IPS-18a (cell line): ENCODE measurements at regions not wholly inside any gene's neighbourhood (a gene's known extent, or its start where the extent isn't known, plus 50 kb on each side); places are given as distances from the start of the nearest gene placed in this dataset.

Source experiments
- H3K27ac ChIP-seq: one replicate; pipeline ENCODE4 v1.5.1; 2013; ENCODE audit warnings: low read length
- H3K27me3 ChIP-seq: one replicate; pipeline ENCODE4 v1.6.1; 2013; ENCODE audit warnings: mild to moderate bottlenecking, low read length; ENCODE audit not compliant: control insufficient read depth, insufficient read depth
- H3K36me3 ChIP-seq: one replicate; pipeline ENCODE4 v1.6.1; 2013; ENCODE audit warnings: low read depth, low read length; ENCODE audit not compliant: control insufficient read depth
- H3K4me1 ChIP-seq: one replicate; pipeline ENCODE4 v1.6.1; 2013; ENCODE audit warnings: low read depth, low read length; ENCODE audit not compliant: control insufficient read depth
- H3K4me3 ChIP-seq: one replicate; pipeline ENCODE4 v1.5.1; 2013; ENCODE audit warnings: low read length
- H3K9ac ChIP-seq: one replicate; pipeline ENCODE4 v1.6.1; 2013; ENCODE audit warnings: mild to moderate bottlenecking, low read length, moderate library complexity
- H3K9me3 ChIP-seq: one replicate; pipeline ENCODE4 v1.6.1; 2013; ENCODE audit warnings: low read depth, low read length; ENCODE audit not compliant: control insufficient read depth

DNA sequence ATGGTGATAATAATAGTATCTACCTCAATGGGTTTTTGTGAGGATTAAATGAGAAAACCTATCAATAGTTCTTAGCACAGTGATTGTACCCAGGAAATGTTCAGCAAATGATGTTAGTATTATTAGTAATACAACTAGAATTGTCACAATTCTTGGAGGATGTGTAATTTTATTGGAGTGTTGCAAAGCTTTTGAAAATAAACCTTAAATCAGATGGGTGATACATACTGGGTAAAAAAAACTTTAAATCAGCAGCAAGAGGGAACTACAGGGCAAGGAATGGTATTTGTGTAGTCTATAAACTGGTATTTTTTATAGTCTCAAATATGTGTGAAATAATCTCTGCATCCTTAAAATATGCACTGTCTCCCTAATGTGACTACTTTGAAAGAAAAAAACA lies 371.6 kb downstream of the PIK3R1 start:
- H3K4me1 ChIP-seq, result no peaks in the 10 kb centered on the region
- H3K9me3 ChIP-seq, result no peaks in the 10 kb centered on the region
- no peak overlapping the region for H3K4me3 ChIP-seq
- no peaks in the 10 kb centered on the region for H3K27me3 ChIP-seq
- H3K9ac ChIP-seq, result no peak overlapping the region
- no peaks in the 10 kb centered on the region for H3K36me3 ChIP-seq
- H3K27ac ChIP-seq, result no peak overlapping the region

DNA sequence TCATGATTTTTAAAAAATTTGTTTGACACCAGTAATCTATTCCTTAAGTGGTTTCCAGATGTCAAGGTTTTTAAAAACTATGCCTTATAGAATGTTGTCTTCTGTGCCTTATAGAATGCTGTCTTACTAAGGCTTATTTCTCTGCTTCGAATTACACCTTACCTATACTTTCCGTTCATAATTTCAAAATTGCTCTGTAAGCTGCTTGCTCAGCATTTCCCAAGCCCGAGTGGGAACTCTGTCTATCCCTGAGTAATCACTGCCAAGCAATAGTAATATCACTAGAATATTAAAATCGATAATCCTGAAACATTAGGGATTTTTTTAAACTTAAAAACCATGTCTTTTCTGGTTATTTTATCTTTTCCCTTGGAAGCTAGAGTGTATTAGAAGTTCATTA lies 376.3 kb downstream of the PIK3R1 start:
- Histone ChIP-seq H3K27ac (no peak overlapping the region), H3K9me3 (peaks cover 6% of the 10 kb centered on the region), H3K36me3 (no peaks in the 10 kb centered on the region), H3K9ac (no peak overlapping the region), H3K27me3 (no peaks in the 10 kb centered on the region), H3K4me3 (no peak overlapping the region), H3K4me1 (no peaks in the 10 kb centered on the region)

DNA sequence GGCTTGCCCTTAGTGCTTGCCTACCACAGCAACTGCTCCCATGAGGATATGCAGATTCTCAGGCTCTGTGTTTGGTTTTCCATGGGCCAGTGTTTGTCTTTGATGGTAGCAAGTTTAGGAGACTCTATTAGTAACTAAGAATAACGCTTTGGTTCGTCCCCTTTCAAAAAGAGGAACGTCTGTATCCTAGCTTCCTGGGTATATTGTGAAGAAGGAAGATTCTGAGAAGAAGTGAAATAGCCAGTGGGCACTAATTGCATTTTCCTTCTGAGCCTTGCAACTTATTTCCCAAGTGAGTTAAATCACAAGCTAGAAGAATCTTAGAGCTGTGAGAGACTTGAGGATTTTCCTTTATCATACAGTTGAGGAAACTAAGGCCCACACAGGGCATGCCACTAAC lies 376.8 kb downstream of the PIK3R1 start:
- Histone ChIP-seq H3K4me1 (no peaks in the 10 kb centered on the region), H3K36me3 (no peaks in the 10 kb centered on the region), H3K9me3 (peaks cover 6% of the 10 kb centered on the region), H3K4me3 (no peak overlapping the region), H3K27ac (no peak overlapping the region), H3K27me3 (no peaks in the 10 kb centered on the region), H3K9ac (no peak overlapping the region)

DNA sequence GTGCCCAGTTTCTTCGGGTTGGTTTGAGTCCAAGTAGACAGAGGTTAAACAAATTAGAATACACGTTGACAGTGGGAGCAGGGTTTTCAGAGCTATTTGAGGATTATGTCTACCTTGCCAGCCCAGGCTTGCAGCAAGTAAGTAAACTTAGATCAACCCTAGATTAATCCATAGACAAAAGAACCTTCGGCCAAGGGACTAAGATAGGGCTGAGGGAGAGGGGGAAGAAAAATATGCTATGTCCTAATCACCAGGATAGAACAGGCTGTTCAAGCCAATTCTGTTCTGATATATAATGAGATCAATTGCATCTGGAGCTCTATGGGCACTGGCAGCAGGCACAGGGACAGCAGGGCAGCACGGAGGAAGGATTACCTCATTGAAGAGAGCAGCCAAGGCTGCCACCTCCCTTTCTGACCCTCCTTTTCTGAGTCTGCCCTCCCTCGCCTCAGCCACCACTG lies 377.7 kb downstream of the PIK3R1 start:
- H3K4me1 ChIP-seq, result no peaks in the 10 kb centered on the region
- no peaks in the 10 kb centered on the region for H3K27me3 ChIP-seq
- H3K4me3 ChIP-seq, result no peak overlapping the region
- no peak overlapping the region for H3K9ac ChIP-seq
- H3K9me3 ChIP-seq, result peaks cover 6% of the 10 kb centered on the region
- H3K36me3 ChIP-seq, result no peaks in the 10 kb centered on the region
- H3K27ac ChIP-seq, result no peak overlapping the region

DNA sequence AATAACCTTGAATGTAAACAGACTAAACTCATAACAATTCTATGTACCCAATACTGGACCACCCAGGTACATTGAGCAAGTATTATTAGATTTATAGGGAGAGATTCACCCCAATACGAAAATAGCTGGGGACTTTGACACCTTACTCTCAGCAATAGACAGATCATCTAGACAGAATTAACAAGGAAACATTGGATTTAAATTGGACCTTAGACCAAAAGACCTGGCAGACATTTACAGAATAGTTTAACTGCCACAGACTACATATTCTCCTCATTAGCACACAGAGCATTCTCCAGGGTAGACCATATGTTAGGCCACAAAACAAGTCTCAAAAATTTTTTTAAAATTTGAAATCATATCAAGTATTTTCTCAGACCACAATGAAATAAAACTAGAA lies 397.4 kb downstream of the PIK3R1 start:
- H3K9me3 ChIP-seq, result no peaks in the 10 kb centered on the region
- no peak overlapping the region for H3K27ac ChIP-seq
- no peaks in the 10 kb centered on the region for H3K27me3 ChIP-seq
- H3K9ac ChIP-seq, result no peak overlapping the region
- no peak overlapping the region for H3K4me3 ChIP-seq
- H3K36me3 ChIP-seq, result no peaks in the 10 kb centered on the region
- H3K4me1 ChIP-seq, result no peaks in the 10 kb centered on the region

DNA sequence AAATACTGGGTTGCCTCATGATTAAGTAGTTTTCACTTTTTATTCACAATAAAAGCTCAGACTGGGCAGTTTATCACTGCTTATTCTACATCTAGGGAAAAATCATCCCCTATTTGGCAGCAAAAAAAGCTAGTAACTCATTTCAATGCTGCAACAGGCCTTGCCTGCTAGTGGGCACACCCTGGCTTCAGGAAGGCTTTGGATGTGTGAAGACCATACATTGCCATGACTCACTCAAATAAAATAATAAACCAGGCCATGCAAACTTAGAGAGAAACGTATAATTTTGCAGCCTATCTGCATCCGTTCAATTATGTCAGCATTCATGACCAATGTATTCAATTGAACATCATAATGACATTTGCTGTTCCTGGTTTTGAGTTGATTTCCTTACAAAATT lies 402.9 kb downstream of the PIK3R1 start:
- no peaks in the 10 kb centered on the region for H3K36me3 ChIP-seq
- no peak overlapping the region for H3K27ac ChIP-seq
- no peak overlapping the region for H3K4me3 ChIP-seq
- H3K9me3 ChIP-seq, result no peaks in the 10 kb centered on the region
- H3K9ac ChIP-seq, result no peak overlapping the region
- no peaks in the 10 kb centered on the region for H3K4me1 ChIP-seq
- no peaks in the 10 kb centered on the region for H3K27me3 ChIP-seq

DNA sequence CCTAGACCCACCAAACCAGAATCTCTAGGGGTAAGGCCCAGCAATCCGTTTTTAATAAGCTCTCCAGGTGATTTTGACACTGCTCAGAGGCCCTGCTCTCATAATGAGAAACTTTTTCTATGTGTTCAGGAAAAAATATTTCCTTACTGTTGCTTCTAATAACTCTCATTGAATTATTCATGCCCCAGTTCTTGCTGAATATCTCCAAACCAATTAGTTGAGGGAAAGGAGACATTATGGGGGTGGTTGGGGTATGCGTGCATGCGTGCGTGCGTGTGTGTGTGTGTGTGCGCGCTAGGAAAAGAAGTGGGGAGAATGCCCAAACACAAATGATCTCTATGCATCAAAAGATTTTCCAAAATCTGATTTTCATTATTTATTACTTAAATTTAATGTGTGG lies 411.4 kb downstream of the PIK3R1 start:
- Histone ChIP-seq H3K4me1 (no peaks in the 10 kb centered on the region), H3K36me3 (no peaks in the 10 kb centered on the region), H3K9me3 (no peaks in the 10 kb centered on the region), H3K27ac (no peak overlapping the region), H3K27me3 (no peaks in the 10 kb centered on the region), H3K9ac (no peak overlapping the region), H3K4me3 (no peak overlapping the region)

DNA sequence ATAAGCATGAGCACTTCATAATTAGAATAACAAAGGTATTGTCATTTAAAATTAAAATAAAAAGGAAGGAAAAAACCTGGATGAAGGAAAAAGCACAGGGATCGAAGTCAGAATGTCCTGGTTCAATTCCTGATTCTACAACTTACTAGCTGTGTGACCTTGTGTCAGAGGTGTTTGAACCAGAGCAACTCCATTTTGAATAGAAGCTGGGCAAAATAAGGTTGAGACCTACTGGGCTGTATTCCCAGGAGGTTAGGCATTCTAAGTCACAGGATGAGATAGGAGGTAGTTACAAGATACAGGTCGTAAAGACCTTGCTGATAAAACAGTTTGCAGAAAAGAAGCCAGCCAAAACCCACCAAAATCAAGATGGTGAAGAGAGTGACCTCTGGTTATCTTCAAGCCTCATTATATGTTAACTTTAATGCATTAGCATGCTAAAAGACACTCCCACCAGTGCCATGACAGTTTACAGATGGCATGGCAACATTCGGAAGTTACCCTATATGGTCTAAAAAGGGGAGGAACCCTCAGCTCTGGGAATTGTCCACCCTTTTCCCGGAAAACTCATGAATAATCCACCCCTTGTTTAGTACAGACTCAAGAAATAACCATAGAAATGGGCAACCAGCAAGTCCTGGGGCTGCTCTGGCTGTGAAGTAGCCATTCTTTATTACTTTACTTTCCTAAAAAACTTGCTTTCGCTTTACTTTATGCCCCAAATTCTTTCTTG lies 412.7 kb downstream of the PIK3R1 start:
- no peaks in the 10 kb centered on the region for H3K36me3 ChIP-seq

DNA sequence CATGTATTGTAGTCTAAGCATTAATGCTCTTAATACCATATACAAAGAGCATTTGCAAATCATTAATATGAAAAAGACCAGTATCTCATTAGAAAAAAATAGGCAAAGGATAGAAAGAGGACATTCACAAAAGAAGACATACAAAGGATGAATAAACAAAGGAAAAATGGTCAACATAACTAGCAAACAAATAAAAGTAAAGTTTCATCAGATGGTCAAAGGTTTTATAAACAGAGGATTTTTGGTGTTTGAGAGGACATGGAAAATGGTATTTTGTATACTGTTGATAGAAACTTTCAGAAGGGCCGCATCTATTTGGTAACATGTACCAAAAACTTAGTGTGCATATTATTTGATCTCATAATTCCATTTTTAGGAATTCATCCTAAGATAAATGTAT lies 414.8 kb downstream of the PIK3R1 start:
- H3K9me3 ChIP-seq, result no peaks in the 10 kb centered on the region
- H3K36me3 ChIP-seq, result no peaks in the 10 kb centered on the region
- H3K4me3 ChIP-seq, result no peak overlapping the region
- no peaks in the 10 kb centered on the region for H3K4me1 ChIP-seq
- H3K27me3 ChIP-seq, result no peaks in the 10 kb centered on the region
- no peak overlapping the region for H3K27ac ChIP-seq
- no peak overlapping the region for H3K9ac ChIP-seq

More for the DNA sequence above, 412.7 kb downstream of the PIK3R1 start:
- no peak overlapping the region for H3K4me3 ChIP-seq
- no peak overlapping the region for H3K9ac ChIP-seq
- H3K9me3 ChIP-seq, result no peaks in the 10 kb centered on the region
- no peaks in the 10 kb centered on the region for H3K4me1 ChIP-seq
- H3K27me3 ChIP-seq, result no peaks in the 10 kb centered on the region
- no peak overlapping the region for H3K27ac ChIP-seq

DNA sequence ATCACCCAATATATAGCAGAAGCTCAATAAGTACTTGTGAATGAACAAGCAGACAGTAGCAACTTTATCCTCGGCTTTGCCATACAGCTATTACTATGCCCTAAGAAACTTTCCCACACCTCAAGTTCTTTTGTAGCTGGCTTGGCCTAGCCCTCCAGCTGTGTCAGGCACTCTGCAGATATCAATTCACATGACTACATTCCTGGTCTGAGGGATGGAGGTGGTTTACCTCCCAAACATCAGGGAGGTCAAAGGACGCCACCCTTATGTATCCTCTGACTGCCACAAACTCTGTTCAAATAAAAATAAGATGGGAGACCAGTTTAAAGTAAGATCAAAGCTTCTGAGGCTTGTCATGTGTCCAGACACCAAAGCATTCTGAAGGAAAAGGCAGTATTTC lies 416.3 kb downstream of the PIK3R1 start:
- H3K4me1 ChIP-seq, result no peaks in the 10 kb centered on the region
- no peaks in the 10 kb centered on the region for H3K27me3 ChIP-seq
- no peak overlapping the region for H3K9ac ChIP-seq
- H3K27ac ChIP-seq, result no peak overlapping the region
- H3K36me3 ChIP-seq, result no peaks in the 10 kb centered on the region
- no peak overlapping the region for H3K4me3 ChIP-seq
- H3K9me3 ChIP-seq, result no peaks in the 10 kb centered on the region

DNA sequence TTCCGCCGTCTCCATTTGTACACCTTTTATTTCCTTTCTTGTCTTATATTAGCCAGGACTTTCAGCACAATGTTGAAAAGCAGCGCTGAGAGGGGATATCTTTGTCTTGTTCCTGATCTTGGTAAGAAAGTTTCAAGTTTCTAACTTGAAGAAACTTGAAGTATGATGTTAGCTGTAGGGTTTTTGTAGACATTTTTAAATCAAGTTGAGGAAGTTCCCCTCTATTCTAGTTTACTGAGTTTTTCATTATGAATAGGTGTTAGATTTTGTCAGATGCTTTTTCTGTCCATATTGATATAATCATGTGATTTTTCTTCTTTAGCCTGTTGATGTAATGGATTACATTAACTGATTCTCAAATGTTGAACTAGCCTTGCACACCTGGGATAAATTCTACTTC lies 425.7 kb downstream of the PIK3R1 start:
- no peaks in the 10 kb centered on the region for H3K4me1 ChIP-seq
- no peaks in the 10 kb centered on the region for H3K36me3 ChIP-seq
- H3K9ac ChIP-seq, result no peak overlapping the region
- no peak overlapping the region for H3K4me3 ChIP-seq
- H3K27ac ChIP-seq, result no peak overlapping the region
- no peaks in the 10 kb centered on the region for H3K9me3 ChIP-seq
- no peaks in the 10 kb centered on the region for H3K27me3 ChIP-seq

DNA sequence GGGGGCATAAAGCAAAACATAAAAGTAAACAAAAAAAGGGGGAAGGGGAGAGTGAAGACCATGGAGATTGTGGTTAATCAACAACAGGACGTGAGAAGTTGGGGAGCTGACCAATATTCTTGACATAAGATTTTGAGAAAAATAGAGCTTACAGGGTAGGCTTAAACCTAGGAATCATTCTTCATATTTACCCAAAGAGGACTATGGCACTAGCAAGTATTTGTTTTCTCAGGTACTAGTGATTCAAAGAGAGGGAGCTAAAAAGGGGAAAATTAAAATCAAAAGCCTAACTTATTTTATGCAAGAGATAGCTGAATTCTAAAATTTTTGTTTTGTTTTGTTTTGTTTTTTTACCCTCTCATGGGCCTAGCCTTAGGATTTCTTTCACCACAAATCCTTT lies 427.5 kb downstream of the PIK3R1 start:
- Histone ChIP-seq H3K36me3 (no peaks in the 10 kb centered on the region), H3K27me3 (no peaks in the 10 kb centered on the region), H3K4me1 (no peaks in the 10 kb centered on the region), H3K9me3 (no peaks in the 10 kb centered on the region), H3K27ac (no peak overlapping the region), H3K9ac (no peak overlapping the region), H3K4me3 (no peak overlapping the region)
